Esophagus squamous epithelium (tissue), 4 donors: ENCODE measurements at regions not wholly inside any gene's neighbourhood (a gene's known extent, or its start where the extent isn't known, plus 50 kb on each side); places are given as distances from the start of the nearest gene placed in this dataset.

Source experiments
- POLR2A ChIP-seq, 4 donors: fragments of 450-650 bp; IDR thresholded peaks; one replicate each; pipeline ENCODE4 v1.6.1; 2017; ENCODE audit warnings: antibody characterized with exemption in 4 of 4, mild to moderate bottlenecking in 4 of 4, moderate library complexity in 3 of 4
- TF ChIP-seq, protein P1 (sequence below), 6 experiments: fragments of 450-650 bp in 4 of 6; fragments of 200-600 bp in 2 of 6; sonication (generic) in 2 of 6; IDR thresholded peaks; one replicate each; pipeline ENCODE4 v1.5.1; 2016 to 2019; ENCODE audit warnings: antibody characterized with exemption in 6 of 6, mild to moderate bottlenecking in 4 of 6, moderate library complexity in 4 of 6

DNA sequence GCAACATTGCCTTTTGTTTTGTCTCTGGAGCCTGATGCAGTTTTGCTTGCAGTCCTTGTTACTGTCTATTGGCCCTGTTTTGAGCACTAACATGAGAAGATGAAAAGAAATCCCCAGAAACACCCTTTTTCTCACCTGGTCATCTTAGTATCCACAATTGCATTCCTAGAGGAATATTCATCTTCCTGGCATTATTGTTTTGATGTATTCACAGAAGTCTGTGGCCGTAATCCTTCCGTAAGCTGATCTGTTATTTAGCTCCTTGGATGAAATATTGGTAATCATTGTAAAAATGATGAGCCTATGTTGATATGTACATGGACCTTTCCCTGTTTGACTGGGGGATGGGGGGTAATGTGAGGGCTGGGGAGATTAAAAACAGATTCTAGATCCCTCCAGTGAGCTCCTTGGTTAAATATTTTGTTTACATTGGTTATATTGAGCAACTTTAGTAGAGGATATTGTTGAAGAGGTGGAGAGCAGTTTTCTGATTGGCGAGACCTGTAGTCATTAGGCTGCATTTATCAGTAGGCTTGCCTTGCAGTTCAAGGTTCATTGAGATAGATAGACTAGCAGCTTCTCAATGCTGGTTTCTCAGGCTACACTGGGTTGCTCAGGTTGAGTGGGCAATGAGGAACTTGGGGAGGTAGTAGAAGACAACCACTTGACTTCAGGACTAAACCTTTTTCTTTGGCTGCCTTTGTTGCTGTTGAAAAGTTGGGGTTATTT lies 117.5 kb downstream of the MACIR start:
- TF ChIP-seq POLR2A (IDR thresholded peaks at IDR 0.05), result no peak
- TF ChIP-seq, protein P1, sequence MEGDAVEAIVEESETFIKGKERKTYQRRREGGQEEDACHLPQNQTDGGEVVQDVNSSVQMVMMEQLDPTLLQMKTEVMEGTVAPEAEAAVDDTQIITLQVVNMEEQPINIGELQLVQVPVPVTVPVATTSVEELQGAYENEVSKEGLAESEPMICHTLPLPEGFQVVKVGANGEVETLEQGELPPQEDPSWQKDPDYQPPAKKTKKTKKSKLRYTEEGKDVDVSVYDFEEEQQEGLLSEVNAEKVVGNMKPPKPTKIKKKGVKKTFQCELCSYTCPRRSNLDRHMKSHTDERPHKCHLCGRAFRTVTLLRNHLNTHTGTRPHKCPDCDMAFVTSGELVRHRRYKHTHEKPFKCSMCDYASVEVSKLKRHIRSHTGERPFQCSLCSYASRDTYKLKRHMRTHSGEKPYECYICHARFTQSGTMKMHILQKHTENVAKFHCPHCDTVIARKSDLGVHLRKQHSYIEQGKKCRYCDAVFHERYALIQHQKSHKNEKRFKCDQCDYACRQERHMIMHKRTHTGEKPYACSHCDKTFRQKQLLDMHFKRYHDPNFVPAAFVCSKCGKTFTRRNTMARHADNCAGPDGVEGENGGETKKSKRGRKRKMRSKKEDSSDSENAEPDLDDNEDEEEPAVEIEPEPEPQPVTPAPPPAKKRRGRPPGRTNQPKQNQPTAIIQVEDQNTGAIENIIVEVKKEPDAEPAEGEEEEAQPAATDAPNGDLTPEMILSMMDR (IDR thresholded peaks at IDR 0.05), result no peak
